A673 (cell line): ENCODE measurements at regions not wholly inside any gene's neighbourhood (a gene's known extent, or its start where the extent isn't known, plus 50 kb on each side); places are given as distances from the start of the nearest gene placed in this dataset.

Experiments used
- EZH2 ChIP-seq: fragments of 200-600 bp; sonication (generic); IDR thresholded peaks from 2 replicates; pipeline ENCODE4 v1.6.1; 2017; ENCODE audit warnings: borderline replicate concordance, low read depth, mild to moderate bottlenecking, mixed read lengths, antibody characterized with exemption, low read length; ENCODE audit not compliant: poor library complexity, severe bottlenecking
- TF ChIP-seq, protein P1 (sequence below): fragments of 300-800, 200-600 bp; sonication (generic); conservative IDR thresholded peaks from 2 replicates; pipeline ENCODE4 v1.5.1; 2017; ENCODE audit warnings: low read depth, mild to moderate bottlenecking, antibody characterized with exemption, low read length, moderate library complexity, mixed read lengths

DNA sequence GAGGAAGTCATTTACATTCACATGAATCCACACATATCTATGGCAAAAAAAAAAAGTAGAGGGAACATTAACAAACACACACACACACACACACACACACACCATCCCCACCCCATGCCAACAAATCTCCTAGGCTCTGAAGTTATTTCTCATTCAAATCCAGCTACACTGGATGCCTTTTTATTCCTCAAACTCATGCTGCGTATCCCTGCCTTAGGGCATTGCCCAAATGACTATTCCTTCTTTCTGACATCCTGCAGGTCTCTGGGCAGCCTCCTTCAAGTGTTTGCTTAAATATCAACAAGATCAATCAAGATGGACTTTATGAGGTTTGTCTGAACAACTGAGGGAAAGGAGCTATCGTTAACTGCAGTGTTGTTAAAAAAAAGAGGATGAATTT lies 106.5 kb upstream of the FAM9A start:
- TF ChIP-seq, protein P1, sequence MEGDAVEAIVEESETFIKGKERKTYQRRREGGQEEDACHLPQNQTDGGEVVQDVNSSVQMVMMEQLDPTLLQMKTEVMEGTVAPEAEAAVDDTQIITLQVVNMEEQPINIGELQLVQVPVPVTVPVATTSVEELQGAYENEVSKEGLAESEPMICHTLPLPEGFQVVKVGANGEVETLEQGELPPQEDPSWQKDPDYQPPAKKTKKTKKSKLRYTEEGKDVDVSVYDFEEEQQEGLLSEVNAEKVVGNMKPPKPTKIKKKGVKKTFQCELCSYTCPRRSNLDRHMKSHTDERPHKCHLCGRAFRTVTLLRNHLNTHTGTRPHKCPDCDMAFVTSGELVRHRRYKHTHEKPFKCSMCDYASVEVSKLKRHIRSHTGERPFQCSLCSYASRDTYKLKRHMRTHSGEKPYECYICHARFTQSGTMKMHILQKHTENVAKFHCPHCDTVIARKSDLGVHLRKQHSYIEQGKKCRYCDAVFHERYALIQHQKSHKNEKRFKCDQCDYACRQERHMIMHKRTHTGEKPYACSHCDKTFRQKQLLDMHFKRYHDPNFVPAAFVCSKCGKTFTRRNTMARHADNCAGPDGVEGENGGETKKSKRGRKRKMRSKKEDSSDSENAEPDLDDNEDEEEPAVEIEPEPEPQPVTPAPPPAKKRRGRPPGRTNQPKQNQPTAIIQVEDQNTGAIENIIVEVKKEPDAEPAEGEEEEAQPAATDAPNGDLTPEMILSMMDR: no peak
- TF ChIP-seq EZH2: no peak
